OCI-LY7 (cell line): ENCODE measurements at regions not wholly inside any gene's neighbourhood (a gene's known extent, or its start where the extent isn't known, plus 50 kb on each side); places are given as distances from the start of the nearest gene placed in this dataset.
"Not testable (repeated sequence)": the region's sequence is repeated elsewhere in the genome, so short reads cannot be mapped to it uniquely, and the experiment has no call there.

Experiments used
- CTCF ChIP-seq: fragments of 200-600 bp; sonication (generic); conservative IDR thresholded peaks from 2 replicates; pipeline ENCODE4 v1.5.1; 2014; ENCODE audit warnings: mild to moderate bottlenecking, antibody characterized with exemption, low read length, moderate library complexity, mixed read lengths
- EZH2phosphoT487 ChIP-seq: fragments of 200-600 bp; sonication (generic); IDR thresholded peaks from 2 replicates; pipeline ENCODE4 v1.6.1; 2018; ENCODE audit warnings: low read depth, borderline replicate concordance, mild to moderate bottlenecking, mixed run types, antibody characterized with exemption, low read length, moderate library complexity, mixed read lengths

- not testable (repeated sequence) for TF ChIP-seq CTCF, EZH2phosphoT487
These were observed 972.6 kb upstream of the KCND2 start for GRCh38 chr7:119300341-119300740.
